Cardiac septum (tissue), 1 donor: ENCODE measurements at regions not wholly inside any gene's neighbourhood (a gene's known extent, or its start where the extent isn't known, plus 50 kb on each side); places are given as distances from the start of the nearest gene placed in this dataset.

Experiments
- DNase-seq: peaks from one replicate; pipeline ENCODE4 v3.0.0-alpha.2; 2020; ENCODE audit warnings: low spot score
- intact Hi-C: fragments of 100-400 bp; cut with DNase I; formaldehyde crosslinking; loops from one replicate; pipeline ENCODE4 v1.14.0; 2022
- donor health status: DM: no; HTN: no; CAD: no.

DNA sequence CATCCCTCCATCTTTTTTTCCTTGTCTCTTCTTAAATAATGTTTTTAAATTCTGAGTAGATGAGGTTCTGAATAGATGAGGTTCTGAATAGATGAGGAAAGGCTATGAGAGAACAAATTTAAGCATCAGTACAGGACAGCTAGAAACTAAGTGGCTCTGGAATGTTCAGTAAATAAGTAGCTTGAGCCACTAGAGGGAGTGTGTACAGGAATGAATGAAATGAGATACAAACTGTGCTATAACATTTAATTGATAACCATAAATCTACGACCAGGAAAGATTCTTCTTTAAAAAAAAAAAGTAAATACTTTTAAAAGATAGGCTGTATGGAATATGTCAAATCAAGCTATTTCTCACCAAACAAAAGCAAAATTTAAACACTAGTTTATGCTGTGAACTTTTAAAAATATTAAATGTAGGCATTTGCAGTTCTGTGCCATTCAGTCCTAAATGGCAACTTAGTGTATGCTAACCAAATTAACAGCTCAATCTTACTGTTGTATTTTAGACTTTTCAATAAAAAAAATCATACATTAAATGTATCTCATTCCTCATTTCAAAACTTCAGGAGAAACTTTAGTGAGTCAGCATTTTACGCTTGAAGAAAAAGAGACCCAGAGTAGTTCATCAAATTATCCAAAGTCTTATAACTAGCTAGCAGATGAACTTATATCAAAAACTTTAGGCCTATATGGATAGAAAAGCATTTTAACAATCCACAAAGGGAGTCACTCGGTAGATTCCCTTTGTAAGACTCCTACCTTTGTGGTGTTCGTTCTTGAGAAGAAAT is 70.4 kb upstream of the SNX2 start:
- no peak for DNase-seq
- intact Hi-C loops: no loop called here

- intact Hi-C loops: no loop called here
These were observed 69.0 kb upstream of the SNX2 start for GRCh38 chr5:122705851-122706250.

DNA sequence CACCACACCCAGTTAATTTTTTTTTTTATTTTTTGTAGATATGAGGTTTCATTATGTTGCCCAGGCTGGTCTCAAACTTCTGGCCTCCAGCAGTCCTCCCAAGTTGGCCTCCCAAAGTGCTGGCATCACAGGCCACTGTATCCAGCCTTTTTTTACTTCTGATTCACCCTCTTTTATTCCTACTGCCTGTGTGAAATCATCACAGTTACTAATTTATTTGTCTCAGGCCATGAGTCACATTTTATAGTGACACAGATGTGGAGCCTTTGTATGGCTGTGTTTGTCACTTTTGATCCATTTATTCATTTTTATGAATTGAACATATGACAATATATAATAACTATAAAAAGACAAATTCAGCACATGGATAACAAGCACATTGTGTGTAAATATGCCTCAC is 67.1 kb upstream of the SNX2 start:
- DNase-seq: no peak
- intact Hi-C loops: no loop called here

More at GRCh38 chr5:122705851-122706250, 69.0 kb upstream of the SNX2 start:
- DNase-seq: no peak

GRCh38 chr5:122713041-122713440 is 61.8 kb upstream of the SNX2 start:
- intact Hi-C loops: no loop called here
- DNase-seq: no peak

- intact Hi-C loops: no loop called here
- DNase-seq: no peak
These were observed 59.8 kb upstream of the SNX2 start for GRCh38 chr5:122715095-122715494.

- intact Hi-C loops: no loop called here
- no peak for DNase-seq
These were observed 56.3 kb upstream of the SNX2 start for GRCh38 chr5:122718611-122719010.

- intact Hi-C loops: no loop called here
- no peak for DNase-seq
These were observed 54.7 kb upstream of the SNX2 start for GRCh38 chr5:122719991-122720746.

GRCh38 chr5:122721127-122721526 is 53.8 kb upstream of the SNX2 start:
- intact Hi-C loops: no loop called here
- no peak for DNase-seq

GRCh38 chr5:122722341-122722740 is 52.5 kb upstream of the SNX2 start:
- DNase-seq: no peak
- intact Hi-C loops: no loop called here

GRCh38 chr5:122723606-122724352 is 51.1 kb upstream of the SNX2 start:
- no peak for DNase-seq
- intact Hi-C loops: no loop called here
